HG03103 (cell line): ENCODE measurements at regions not wholly inside any gene's neighbourhood (a gene's known extent, or its start where the extent isn't known, plus 50 kb on each side); places are given as distances from the start of the nearest gene placed in this dataset.

ENCODE experiments used
- ATAC-seq: cut with Tn5 transposase; IDR thresholded peaks from one replicate; pipeline ENCODE4 v1.9.1; 2021; ENCODE audit warnings: low read depth; ENCODE audit not compliant: unreplicated experiment

DNA sequence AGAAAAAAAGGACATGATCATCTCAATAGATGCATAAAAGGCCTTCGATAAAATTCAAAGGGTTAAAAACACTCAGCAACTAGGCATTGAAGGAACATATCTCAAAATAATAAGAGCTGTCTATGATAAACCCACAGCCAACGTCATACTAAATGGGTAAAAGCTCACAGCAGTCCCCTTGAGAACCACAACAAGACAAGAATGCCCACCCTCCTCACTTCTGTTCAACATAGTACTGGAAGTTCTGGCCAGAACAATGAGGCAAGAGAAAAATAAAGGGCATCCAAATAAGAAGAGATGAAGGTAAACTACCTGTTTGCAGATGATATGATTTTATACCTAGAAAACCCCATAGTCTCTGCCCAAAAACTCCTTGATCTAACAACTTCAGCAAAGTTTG is 619.7 kb upstream of the LMCD1 start:
- no peak for ATAC-seq

DNA sequence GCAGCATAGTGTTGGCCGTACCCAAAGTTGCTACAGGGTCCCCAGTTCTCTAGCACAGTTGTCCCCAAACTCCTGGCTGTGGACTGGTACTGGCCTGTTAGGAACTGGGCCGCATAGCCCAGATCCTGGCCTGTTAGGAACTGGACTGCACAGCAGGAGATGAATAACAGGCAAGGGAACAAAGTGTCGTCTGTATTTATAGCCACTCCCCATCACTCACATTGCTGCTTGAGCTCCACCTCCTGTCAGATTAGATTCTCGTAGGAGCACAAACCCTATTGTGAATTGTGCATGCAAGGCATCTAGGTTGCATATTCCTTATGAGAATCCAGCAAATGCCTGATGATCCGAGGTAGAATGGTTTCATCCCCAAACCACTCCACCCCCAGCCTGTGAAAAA is 604.0 kb upstream of the LMCD1 start:
- ATAC-seq: no peak

- no peak for ATAC-seq
Measured at GRCh38 chr3:7913283-7913682, 588.3 kb upstream of the LMCD1 start.

GRCh38 chr3:7915356-7915755 is 586.3 kb upstream of the LMCD1 start:
- no peak for ATAC-seq

- no peak for ATAC-seq
Measured at GRCh38 chr3:7917443-7918151, 584.0 kb upstream of the LMCD1 start.

DNA sequence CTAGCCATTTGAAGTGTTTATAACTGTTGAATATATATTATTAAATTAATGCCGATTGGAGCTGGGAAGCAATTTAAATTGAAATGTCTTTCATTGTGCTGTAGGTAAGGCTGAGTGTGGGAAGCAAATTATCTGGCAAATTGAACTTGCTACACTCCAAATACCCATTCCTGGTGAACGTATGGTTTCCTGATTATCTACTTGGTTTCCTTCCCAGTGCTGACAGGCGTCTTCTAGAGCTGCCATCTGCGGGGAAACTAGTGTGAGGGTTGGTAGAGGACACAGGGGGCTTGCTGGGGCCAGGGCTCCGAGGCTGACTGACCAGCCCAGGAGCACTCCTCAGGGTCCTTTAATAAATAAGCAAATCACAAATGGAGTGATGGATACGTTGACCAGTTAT is 581.4 kb upstream of the LMCD1 start:
- ATAC-seq: no peak

DNA sequence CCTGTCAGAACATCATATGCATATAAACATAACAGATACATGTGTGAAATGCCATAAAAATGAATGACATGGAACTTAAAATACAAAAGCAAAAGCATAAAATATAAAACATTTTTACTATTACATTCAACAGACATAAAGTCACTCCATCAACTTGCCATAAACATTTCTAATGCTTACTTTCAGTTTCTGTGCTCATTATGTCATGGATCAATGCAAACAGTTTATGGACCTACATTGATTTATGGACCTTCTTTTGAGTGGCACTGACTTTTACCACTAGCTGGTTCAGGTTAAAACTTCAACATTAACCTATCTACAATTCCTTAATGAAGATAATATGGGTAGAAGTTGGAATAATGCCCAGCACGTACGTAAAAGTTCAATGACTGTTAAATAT is 577.4 kb upstream of the LMCD1 start:
- ATAC-seq: no peak

DNA sequence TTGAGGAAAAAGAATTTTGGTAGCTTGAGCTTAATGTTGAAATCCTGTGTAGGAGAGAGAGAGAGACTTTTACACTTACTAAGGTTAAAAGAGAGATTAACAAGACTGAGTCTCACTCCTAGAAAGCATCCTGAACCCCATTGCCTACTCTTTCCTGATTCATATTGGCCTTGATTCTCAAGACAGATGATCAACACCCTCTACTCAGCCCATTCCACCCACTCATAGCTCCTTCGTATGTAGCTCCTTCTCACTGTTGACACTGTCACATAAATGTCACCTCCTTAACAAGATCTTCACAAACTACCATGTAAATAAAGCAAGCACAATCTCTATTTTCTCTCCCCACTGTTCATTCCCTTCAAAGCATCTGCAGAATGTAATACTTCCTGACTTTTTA is 574.6 kb upstream of the LMCD1 start:
- no peak for ATAC-seq

DNA sequence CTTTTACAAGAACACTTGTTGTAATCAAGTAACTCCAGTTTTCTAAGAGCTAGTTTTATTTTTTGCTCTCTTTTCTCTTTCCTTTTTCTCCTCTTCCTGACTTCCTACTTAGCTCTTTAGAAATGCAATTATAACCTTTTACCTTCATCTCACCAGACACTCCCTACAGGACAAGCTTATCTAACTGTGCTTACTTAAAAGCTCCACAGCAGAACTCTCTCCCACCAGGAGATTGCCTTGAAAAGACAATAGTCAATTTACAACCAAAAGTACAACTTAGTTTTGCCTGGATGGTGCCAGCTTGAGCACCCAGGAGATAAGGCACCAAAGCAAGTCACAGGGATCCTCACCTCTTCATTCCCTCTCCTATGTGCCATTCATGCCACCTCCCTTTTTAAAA is 573.8 kb upstream of the LMCD1 start:
- no peak for ATAC-seq

DNA sequence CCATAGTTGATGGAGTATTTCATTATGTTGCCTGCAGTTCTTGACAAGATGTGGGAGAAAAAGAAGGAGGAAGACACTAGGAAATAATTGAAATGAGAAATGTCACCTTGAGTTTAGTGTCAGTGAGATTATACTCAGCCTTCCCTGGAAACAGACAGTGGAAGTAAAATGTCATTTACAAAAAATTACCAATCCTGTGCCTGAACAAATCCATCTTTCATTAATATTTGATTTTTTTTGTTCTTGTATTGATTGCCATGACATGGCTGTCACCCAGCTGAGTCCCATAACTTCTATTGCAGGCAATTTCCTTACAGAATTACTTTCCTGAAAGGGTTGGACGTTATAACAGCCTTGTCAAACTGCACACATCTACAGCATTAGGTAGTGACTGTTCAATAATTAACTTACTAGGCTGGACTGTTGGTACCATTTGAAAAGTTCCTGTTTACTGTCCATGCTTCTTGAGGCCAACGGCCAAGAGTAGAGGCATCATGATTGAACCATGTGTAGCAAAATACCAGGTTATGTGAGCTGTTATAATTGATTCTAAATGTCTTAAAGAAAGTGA is 572.2 kb upstream of the LMCD1 start:
- no peak for ATAC-seq

- no peak for ATAC-seq
Measured at GRCh38 chr3:7934362-7934761, 567.3 kb upstream of the LMCD1 start.

GRCh38 chr3:7947930-7948329 is 553.7 kb upstream of the LMCD1 start:
- ATAC-seq: no peak

- ATAC-seq: no peak
Measured at GRCh38 chr3:7950890-7951289, 550.7 kb upstream of the LMCD1 start.

DNA sequence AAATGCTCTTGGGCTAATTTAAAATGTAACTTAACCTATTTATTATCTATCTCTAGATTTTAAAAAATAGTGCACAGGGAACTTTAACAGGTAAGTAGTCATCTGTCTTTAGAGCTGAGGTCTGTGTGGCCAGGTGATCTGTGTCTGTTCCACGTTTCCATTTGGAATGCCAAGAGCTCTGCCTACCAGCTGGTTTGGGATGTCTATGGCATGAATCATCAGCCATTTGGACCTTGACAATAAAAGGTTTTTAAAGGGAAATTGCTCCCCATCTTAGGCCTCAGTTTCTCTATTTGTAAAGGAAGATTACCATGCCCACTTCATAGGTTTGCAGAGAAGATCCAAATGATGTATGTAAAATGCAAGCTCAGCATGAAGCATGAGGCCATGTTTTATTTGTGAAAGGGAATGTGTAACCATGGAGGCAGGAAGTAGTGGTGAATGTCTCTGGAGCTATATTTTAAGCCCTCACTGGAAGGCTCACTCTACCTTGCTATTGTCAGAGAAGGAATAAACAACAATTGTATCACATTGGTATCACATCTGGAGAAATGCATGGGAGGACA is 548.1 kb upstream of the LMCD1 start:
- ATAC-seq: no peak

DNA sequence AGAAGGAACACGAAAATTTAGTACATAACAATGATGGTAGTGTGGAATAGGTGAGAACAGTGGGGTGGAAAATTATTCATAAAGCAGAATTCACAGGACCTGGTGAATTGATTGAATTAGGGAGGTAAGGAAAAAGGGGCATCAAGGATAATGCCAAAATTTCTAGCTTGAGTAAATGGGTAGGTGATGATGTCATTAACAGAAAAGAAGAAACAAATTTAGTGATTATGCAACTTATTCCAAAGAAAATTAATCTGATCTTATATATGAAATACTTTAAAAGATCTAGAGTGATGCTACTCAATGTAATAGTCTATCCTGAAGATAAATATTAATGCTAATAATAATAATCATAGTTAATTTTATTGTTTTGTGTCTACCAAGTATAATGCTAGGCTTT is 544.6 kb upstream of the LMCD1 start:
- ATAC-seq: no peak

DNA sequence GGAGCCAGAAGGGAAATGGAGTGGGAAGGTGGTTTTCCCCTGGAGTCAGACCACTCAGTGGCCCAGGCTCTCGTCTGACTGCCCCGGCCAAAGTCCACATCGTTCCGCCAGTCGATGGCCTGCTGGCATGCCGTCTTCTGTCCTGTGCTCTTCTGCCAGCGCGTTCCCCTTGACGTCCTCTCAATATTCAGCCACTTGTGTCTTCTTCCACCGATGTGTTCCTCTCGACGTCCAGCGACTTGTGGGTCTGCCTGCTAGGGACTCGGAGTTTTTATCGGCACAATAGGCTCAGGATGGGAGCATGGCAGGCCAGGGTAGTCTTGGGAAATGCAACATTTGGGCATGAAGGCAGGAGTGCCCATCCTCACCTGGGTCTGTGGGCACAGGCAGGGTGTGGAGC is 542.5 kb upstream of the LMCD1 start:
- no peak for ATAC-seq

GRCh38 chr3:7960601-7961000 is 541.0 kb upstream of the LMCD1 start:
- ATAC-seq: no peak

GRCh38 chr3:7962301-7962700 is 539.3 kb upstream of the LMCD1 start:
- no peak for ATAC-seq

- ATAC-seq: no peak
Measured at GRCh38 chr3:7964899-7965298, 536.7 kb upstream of the LMCD1 start.

DNA sequence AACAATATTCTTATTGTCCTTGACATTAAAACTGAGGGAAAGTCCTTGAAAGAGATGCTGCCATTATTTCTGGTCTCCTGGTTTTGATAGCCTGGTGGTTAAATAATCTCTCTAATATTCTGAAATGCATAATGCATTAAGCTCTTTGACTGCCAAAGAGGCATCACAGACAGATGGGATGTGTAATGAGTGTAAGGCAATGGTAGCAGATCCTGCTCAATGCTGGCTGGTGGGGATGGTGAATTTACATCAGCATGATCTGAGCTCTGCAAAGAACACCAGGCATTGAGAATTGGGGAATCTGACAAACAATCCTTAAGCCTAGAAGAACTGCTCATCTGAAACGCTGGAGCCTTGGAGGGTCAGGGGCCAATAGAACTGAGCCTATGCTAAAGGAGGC is 528.6 kb upstream of the LMCD1 start:
- ATAC-seq: no peak

- no peak for ATAC-seq
Measured at GRCh38 chr3:7977245-7978086, 524.2 kb upstream of the LMCD1 start.

DNA sequence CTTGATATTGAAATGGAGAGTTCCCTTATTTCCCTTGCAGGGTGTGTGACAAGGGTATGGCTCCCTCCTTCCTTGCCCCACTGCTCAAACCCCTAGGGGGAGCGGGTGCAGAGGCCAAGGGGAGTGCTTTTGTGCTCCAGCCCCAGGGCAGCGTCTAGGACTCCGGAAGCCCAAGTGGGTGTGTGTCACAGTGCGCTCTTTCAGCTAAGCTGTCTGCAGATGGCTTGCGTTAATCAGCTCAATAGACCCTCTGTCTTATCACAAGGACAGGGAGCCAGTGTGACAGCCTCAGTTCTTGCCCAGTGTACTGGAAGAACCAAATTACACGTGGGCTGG is 523.6 kb upstream of the LMCD1 start:
- no peak for ATAC-seq
